ENCODE measurements at regions not wholly inside any gene's neighbourhood (a gene's known extent, or its start where the extent isn't known, plus 50 kb on each side); places are given as distances from the start of the nearest gene placed in this dataset.

DNA sequence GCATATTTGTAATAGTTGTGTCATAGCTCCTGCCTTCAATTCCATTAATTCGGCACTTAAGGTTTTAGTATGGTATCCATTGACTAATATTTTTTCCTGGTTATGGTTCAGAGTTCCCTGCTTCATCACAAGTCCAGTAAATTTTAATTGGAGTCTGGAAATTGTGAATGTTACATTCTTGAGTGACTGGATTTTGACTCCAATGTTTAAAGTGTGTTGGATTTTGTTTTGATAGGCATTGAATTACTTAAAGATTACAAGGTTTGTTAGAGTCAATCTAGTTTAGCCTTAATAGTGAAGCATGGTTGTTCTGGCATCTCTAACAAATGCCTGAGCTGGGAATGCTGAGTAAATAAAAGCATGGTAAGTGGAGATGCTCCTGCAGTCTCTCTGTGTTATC lies 326.6 kb upstream of the IGFBP3 start:
- Histone ChIP-seq H3K4me3 (no peak overlapping the region), H2AFZ (ENCODE audit: control insufficient read depth, low read depth, low read length) (no peak overlapping the region), H3K79me2 (ENCODE audit: control insufficient read depth, insufficient read depth, low read length) (no peaks in the 10 kb centered on the region), H3K36me3 (ENCODE audit: control insufficient read depth in 2 of 2, insufficient read depth in 2 of 2, low read length in 1 of 2) (no peaks in the 10 kb centered on the region), H4K20me1 (ENCODE audit: control insufficient read depth, insufficient read depth) (no peaks in the 10 kb centered on the region), H3K9me3 (replicated peaks; ENCODE audit: control insufficient read depth, insufficient read depth, low read length) (no peaks in the 10 kb centered on the region), H3K27ac (ENCODE audit: control insufficient read depth, insufficient read depth) (no peak overlapping the region), H3K9ac (ENCODE audit: control insufficient read depth, insufficient read depth, low read length) (no peak overlapping the region), H3K4me1 (ENCODE audit: control insufficient read depth, insufficient read depth, low read length) (no peaks in the 10 kb centered on the region), H3K27me3 (replicated peaks in 1 of 2; ENCODE audit: control insufficient read depth in 2 of 2, insufficient read depth in 2 of 2, low read length in 1 of 2) (no peaks in the 10 kb centered on the region), H3K4me2 (ENCODE audit: control insufficient read depth, insufficient read depth) (no peak overlapping the region)
- in situ Hi-C loops (cut with MboI): no loop called here
- no peak for DNase-seq (ENCODE audit: low read depth, low spot score)
- ChIA-PET CTCF (interaction anchor here (2.0 kb wide), 1 partner anchor 9 kb away, joined by 7 read pairs; no protein-coding TSS in a partner anchor), SMC1A (ENCODE audit: uncharacterized antibody, unreplicated experiment) (interaction anchor here (0.6 kb wide), 1 partner anchor 25 kb away, joined by 4 read pairs; no protein-coding TSS in a partner anchor), RAD21 (ENCODE audit: unreplicated experiment) (interaction anchor here (0.7 kb wide), 1 partner anchor 345 kb away, joined by 4 read pairs; no protein-coding TSS in a partner anchor), POLR2A (no interaction called here)
- WGBS (ENCODE audit: insufficient coverage, insufficient replicate concordance, low lambda C conversion rate, missing lambda C conversion rate): 0% methylated on average over 1 of the region's 1 CpG
- no peak for ATAC-seq
- FAIRE-seq: no peak
- intact Hi-C loops (cut with micrococcal nuclease; ENCODE audit: unreplicated experiment): no loop called here
- BruUV-seq (replicated peaks): no TSS peak
- TF ChIP-seq PAX5 (IDR thresholded peaks at IDR 0.05; ENCODE audit: borderline replicate concordance, low read depth, low read length): no peak

DNA sequence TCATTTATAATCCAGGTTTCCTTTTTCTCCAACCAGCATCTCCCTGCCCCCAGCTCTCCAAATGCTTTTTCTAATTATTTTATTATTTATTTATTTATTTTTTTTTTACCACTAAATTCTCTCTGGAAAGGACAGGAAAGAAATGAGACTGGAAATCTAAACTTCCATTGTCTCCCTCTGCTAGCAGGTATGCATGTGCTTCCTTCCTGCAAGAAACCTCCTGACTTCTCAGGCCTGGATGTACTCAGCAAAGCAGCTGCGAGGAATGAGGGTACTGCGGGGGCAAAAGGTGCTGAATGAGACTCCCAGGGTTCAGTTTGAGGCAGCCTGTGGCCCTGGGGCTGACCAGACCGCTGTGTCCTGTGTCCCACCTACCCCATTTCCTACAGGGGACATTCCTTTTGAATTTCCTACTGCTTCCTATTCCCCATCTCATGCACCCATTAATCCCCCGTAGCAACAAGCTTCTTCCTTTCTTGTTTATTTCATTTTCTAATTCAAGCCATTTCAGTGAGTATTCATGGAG lies 324.6 kb upstream of the IGFBP3 start:
- RAD21 ChIA-PET (ENCODE audit: unreplicated experiment): no interaction called here
- H3K4me1 ChIP-seq (ENCODE audit: control insufficient read depth, insufficient read depth, low read length): no peaks in the 10 kb centered on the region
- no peak overlapping the region for H3K9ac ChIP-seq (ENCODE audit: control insufficient read depth, insufficient read depth, low read length)
- CTCF ChIA-PET: no interaction called here
- POLR2A ChIA-PET: no interaction called here
- DNase-seq (ENCODE audit: low read depth, low spot score): no peak
- H2AFZ ChIP-seq (ENCODE audit: control insufficient read depth, low read depth, low read length): no peak overlapping the region
- WGBS (ENCODE audit: insufficient coverage, insufficient replicate concordance, low lambda C conversion rate, missing lambda C conversion rate): 17% methylated on average over 4 of the region's 4 CpGs
- no peaks in the 10 kb centered on the region for H4K20me1 ChIP-seq (ENCODE audit: control insufficient read depth, insufficient read depth)
- ATAC-seq: no peak
- H3K4me3 ChIP-seq: no peak overlapping the region
- in situ Hi-C loops (cut with MboI): no loop called here
- no peak overlapping the region for H3K27ac ChIP-seq (ENCODE audit: control insufficient read depth, insufficient read depth)
- no peaks in the 10 kb centered on the region for H3K79me2 ChIP-seq (ENCODE audit: control insufficient read depth, insufficient read depth, low read length)
- H3K9me3 ChIP-seq (replicated peaks; ENCODE audit: control insufficient read depth, insufficient read depth, low read length): no peaks in the 10 kb centered on the region
- intact Hi-C loops (cut with micrococcal nuclease; ENCODE audit: unreplicated experiment): no loop called here
- H3K27me3 ChIP-seq (replicated peaks in 1 of 2; ENCODE audit: control insufficient read depth in 2 of 2, insufficient read depth in 2 of 2, low read length in 1 of 2): no peaks in the 10 kb centered on the region
- no peak overlapping the region for H3K4me2 ChIP-seq (ENCODE audit: control insufficient read depth, insufficient read depth)
- no peaks in the 10 kb centered on the region for H3K36me3 ChIP-seq (ENCODE audit: control insufficient read depth in 2 of 2, insufficient read depth in 2 of 2, low read length in 1 of 2)
- FAIRE-seq: no peak
- no TSS peak for BruUV-seq (replicated peaks)
- SMC1A ChIA-PET (ENCODE audit: uncharacterized antibody, unreplicated experiment): interaction anchor here (1.4 to 1.6 kb wide), 3 partner anchors 10 to 28 kb away, joined by 3 to 5 read pairs (median 4); no protein-coding TSS in a partner anchor
- TF ChIP-seq, protein P1, sequence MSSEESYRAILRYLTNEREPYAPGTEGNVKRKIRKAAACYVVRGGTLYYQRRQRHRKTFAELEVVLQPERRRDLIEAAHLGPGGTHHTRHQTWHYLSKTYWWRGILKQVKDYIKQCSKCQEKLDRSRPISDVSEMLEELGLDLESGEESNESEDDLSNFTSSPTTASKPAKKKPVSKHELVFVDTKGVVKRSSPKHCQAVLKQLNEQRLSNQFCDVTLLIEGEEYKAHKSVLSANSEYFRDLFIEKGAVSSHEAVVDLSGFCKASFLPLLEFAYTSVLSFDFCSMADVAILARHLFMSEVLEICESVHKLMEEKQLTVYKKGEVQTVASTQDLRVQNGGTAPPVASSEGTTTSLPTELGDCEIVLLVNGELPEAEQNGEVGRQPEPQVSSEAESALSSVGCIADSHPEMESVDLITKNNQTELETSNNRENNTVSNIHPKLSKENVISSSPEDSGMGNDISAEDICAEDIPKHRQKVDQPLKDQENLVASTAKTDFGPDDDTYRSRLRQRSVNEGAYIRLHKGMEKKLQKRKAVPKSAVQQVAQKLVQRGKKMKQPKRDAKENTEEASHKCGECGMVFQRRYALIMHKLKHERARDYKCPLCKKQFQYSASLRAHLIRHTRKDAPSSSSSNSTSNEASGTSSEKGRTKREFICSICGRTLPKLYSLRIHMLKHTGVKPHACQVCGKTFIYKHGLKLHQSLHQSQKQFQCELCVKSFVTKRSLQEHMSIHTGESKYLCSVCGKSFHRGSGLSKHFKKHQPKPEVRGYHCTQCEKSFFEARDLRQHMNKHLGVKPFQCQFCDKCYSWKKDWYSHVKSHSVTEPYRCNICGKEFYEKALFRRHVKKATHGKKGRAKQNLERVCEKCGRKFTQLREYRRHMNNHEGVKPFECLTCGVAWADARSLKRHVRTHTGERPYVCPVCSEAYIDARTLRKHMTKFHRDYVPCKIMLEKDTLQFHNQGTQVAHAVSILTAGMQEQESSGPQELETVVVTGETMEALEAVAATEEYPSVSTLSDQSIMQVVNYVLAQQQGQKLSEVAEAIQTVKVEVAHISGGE (CRISPR knock-in tag; IDR thresholded peaks at IDR 0.05): no peak
- TF ChIP-seq, protein P2, sequence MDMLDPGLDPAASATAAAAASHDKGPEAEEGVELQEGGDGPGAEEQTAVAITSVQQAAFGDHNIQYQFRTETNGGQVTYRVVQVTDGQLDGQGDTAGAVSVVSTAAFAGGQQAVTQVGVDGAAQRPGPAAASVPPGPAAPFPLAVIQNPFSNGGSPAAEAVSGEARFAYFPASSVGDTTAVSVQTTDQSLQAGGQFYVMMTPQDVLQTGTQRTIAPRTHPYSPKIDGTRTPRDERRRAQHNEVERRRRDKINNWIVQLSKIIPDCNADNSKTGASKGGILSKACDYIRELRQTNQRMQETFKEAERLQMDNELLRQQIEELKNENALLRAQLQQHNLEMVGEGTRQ (IDR thresholded peaks at IDR 0.05; ENCODE audit: borderline replicate concordance, low read depth, low read length): no peak
- TF ChIP-seq GABPA (IDR thresholded peaks at IDR 0.05; ENCODE audit: low read depth) (no peak), RB1 (IDR thresholded peaks at IDR 0.05; ENCODE audit: borderline replicate concordance) (no peak), EGR1 (IDR thresholded peaks at IDR 0.05; ENCODE audit: borderline replicate concordance in 1 of 2, low read depth in 2 of 2, low read length in 2 of 2) (no peak), CHD1 (IDR thresholded peaks at IDR 0.05; ENCODE audit: low read depth, low read length) (no peak), RFX5 (IDR thresholded peaks at IDR 0.05; ENCODE audit: low read depth, low read length) (no peak)
- TF ChIP-seq, protein P3, sequence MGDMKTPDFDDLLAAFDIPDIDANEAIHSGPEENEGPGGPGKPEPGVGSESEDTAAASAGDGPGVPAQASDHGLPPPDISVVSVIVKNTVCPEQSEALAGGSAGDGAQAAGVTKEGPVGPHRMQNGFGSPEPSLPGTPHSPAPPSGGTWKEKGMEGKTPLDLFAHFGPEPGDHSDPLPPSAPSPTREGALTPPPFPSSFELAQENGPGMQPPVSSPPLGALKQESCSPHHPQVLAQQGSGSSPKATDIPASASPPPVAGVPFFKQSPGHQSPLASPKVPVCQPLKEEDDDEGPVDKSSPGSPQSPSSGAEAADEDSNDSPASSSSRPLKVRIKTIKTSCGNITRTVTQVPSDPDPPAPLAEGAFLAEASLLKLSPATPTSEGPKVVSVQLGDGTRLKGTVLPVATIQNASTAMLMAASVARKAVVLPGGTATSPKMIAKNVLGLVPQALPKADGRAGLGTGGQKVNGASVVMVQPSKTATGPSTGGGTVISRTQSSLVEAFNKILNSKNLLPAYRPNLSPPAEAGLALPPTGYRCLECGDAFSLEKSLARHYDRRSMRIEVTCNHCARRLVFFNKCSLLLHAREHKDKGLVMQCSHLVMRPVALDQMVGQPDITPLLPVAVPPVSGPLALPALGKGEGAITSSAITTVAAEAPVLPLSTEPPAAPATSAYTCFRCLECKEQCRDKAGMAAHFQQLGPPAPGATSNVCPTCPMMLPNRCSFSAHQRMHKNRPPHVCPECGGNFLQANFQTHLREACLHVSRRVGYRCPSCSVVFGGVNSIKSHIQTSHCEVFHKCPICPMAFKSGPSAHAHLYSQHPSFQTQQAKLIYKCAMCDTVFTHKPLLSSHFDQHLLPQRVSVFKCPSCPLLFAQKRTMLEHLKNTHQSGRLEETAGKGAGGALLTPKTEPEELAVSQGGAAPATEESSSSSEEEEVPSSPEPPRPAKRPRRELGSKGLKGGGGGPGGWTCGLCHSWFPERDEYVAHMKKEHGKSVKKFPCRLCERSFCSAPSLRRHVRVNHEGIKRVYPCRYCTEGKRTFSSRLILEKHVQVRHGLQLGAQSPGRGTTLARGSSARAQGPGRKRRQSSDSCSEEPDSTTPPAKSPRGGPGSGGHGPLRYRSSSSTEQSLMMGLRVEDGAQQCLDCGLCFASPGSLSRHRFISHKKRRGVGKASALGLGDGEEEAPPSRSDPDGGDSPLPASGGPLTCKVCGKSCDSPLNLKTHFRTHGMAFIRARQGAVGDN (IDR thresholded peaks at IDR 0.05): no peak
